Uterus (tissue), 3 donors: ENCODE measurements at regions not wholly inside any gene's neighbourhood (a gene's known extent, or its start where the extent isn't known, plus 50 kb on each side); places are given as distances from the start of the nearest gene placed in this dataset.

ENCODE experiments used
- DNase-seq, 2 donors: peaks; one replicate each; pipeline ENCODE4 v3.0.0-alpha.2; 2019 to 2020
- H3K27ac ChIP-seq, 2 donors: fragments of 200-600 bp; sonication (generic); 1 replicate in 1 of 2; 2 replicates in 1 of 2; pipeline ENCODE4 v1.5.1; 2016 to 2018
- H3K27me3 ChIP-seq, 2 donors: fragments of 200-600 bp; sonication (generic); one replicate each; pipeline ENCODE4 v1.5.1; 2018 to 2019; ENCODE audit warnings: control low read depth in 1 of 2
- H3K36me3 ChIP-seq, 2 donors: fragments of 200-600 bp; sonication (generic); one replicate each; pipeline ENCODE4 v1.5.1; 2019; ENCODE audit warnings: control low read depth in 1 of 2
- H3K4me1 ChIP-seq, 2 donors: fragments of 200-600 bp; sonication (generic); one replicate each; pipeline ENCODE4 v1.5.1; 2018 to 2019; ENCODE audit warnings: control low read depth in 1 of 2
- H3K4me3 ChIP-seq, 2 donors: fragments of 200-600 bp; sonication (generic); 1 replicate in 1 of 2; 2 replicates in 1 of 2; pipeline ENCODE4 v1.5.1; 2018 to 2019; ENCODE audit warnings: mild to moderate bottlenecking in 1 of 2
- H3K9me3 ChIP-seq, 2 donors: fragments of 200-600 bp; sonication (generic); one replicate each; pipeline ENCODE4 v1.5.1; 2019; ENCODE audit warnings: control low read depth in 1 of 2
- CTCF ChIP-seq, 4 experiments: fragments of 200-600 bp in 2 of 4; fragments of 450-650 bp in 2 of 4; sonication (generic) in 2 of 4; IDR thresholded peaks; one replicate each; pipeline ENCODE4 v1.5.1; 2016 to 2019; ENCODE audit warnings: antibody characterized with exemption in 4 of 4, mild to moderate bottlenecking in 2 of 4, moderate library complexity in 1 of 4
- POLR2A ChIP-seq, 2 donors: fragments of 450-650 bp; IDR thresholded peaks; one replicate each; pipeline ENCODE4 v1.6.1; 2016; ENCODE audit warnings: antibody characterized with exemption in 2 of 2, mild to moderate bottlenecking in 1 of 2, moderate library complexity in 1 of 2
- intact Hi-C: fragments of 100-400 bp; cut with DNase I; formaldehyde crosslinking; loops from one replicate; pipeline ENCODE4 v1.15.1; 2023; ENCODE audit warnings: low total_unique reads
- donor health status: DM: yes; HTN: yes; CAD: no.

- Histone ChIP-seq H3K36me3 (no peaks in the 10 kb centered on the region), H3K27ac (no peak overlapping the region), H3K9me3 (no peaks in the 10 kb centered on the region), H3K27me3 (no peaks in the 10 kb centered on the region), H3K4me1 (no peaks in the 10 kb centered on the region), H3K4me3 (no peak overlapping the region)
- no peak for DNase-seq
- TF ChIP-seq CTCF (IDR thresholded peaks at IDR 0.05): no peak
- TF ChIP-seq POLR2A (IDR thresholded peaks at IDR 0.05): no peak
- intact Hi-C loops: no loop called here
Observed at GRCh38 chr18:68299906-68300305, 415.0 kb downstream of the TMX3 start.

- DNase-seq: no peak
- TF ChIP-seq CTCF (IDR thresholded peaks at IDR 0.05): no peak
- TF ChIP-seq POLR2A (IDR thresholded peaks at IDR 0.05): no peak
- no peak overlapping the region for H3K27ac ChIP-seq
- H3K9me3 ChIP-seq: peaks cover 0 to 3% of the 10 kb centered on the region in 2 donors
- no peak overlapping the region for H3K4me3 ChIP-seq
- no peaks in the 10 kb centered on the region for H3K27me3 ChIP-seq
- intact Hi-C loops: no loop called here
- no peaks in the 10 kb centered on the region for H3K4me1 ChIP-seq
- no peaks in the 10 kb centered on the region for H3K36me3 ChIP-seq
Observed at GRCh38 chr18:68298330-68298729, 416.6 kb downstream of the TMX3 start.

- intact Hi-C loops: no loop called here
- Histone ChIP-seq H3K4me1 (no peaks in the 10 kb centered on the region), H3K36me3 (no peaks in the 10 kb centered on the region), H3K9me3 (no peaks in the 10 kb centered on the region), H3K27me3 (no peaks in the 10 kb centered on the region), H3K27ac (no peak overlapping the region), H3K4me3 (no peak overlapping the region)
- no peak for DNase-seq
- no peak for TF ChIP-seq CTCF (IDR thresholded peaks at IDR 0.05)
- TF ChIP-seq POLR2A (IDR thresholded peaks at IDR 0.05): no peak
Observed at GRCh38 chr18:68288408-68288807, 426.5 kb downstream of the TMX3 start.

GRCh38 chr18:68284236-68284780 is 430.6 kb downstream of the TMX3 start:
- DNase-seq: no peak
- intact Hi-C loops: no loop called here
- Histone ChIP-seq H3K4me1 (no peaks in the 10 kb centered on the region), H3K36me3 (no peaks in the 10 kb centered on the region), H3K27ac (no peak overlapping the region), H3K27me3 (no peaks in the 10 kb centered on the region), H3K4me3 (no peak overlapping the region), H3K9me3 (no peaks in the 10 kb centered on the region)
- TF ChIP-seq POLR2A (IDR thresholded peaks at IDR 0.05) (no peak), CTCF (IDR thresholded peaks at IDR 0.05) (no peak)

- Histone ChIP-seq H3K27ac (no peak overlapping the region), H3K4me1 (no peaks in the 10 kb centered on the region), H3K36me3 (no peaks in the 10 kb centered on the region), H3K9me3 (no peaks in the 10 kb centered on the region), H3K4me3 (no peak overlapping the region), H3K27me3 (no peaks in the 10 kb centered on the region)
- intact Hi-C loops: no loop called here
- no peak for TF ChIP-seq CTCF (IDR thresholded peaks at IDR 0.05)
- no peak for TF ChIP-seq POLR2A (IDR thresholded peaks at IDR 0.05)
- no peak for DNase-seq
Observed at GRCh38 chr18:68283834-68284233, 431.1 kb downstream of the TMX3 start.
